ENCODE measurements at regions not wholly inside any gene's neighbourhood (a gene's known extent, or its start where the extent isn't known, plus 50 kb on each side); places are given as distances from the start of the nearest gene placed in this dataset.

- no peak for TF ChIP-seq CTCF (IDR thresholded peaks at IDR 0.05)
- CTCF ChIA-PET, result interaction anchor here (3.0 kb wide), 1 partner anchor 110 kb away, joined by 12 read pairs; no protein-coding TSS in a partner anchor
- H3K36me3 Mint-ChIP-seq (ENCODE audit: low read depth), result no peaks in the 10 kb centered on the region
Observed at GRCh38 chr1:91621907-91622306, 121.3 kb downstream of the CDC7 start.

GRCh38 chr1:91622616-91623015, 122.0 kb downstream of the CDC7 start:
- Mint-ChIP-seq H3K9me3 (no peaks in the 10 kb centered on the region), H3K27me3 (peaks cover 3% of the 10 kb centered on the region), H3K27ac (no peak overlapping the region), H3K36me3 (ENCODE audit: low read depth) (no peaks in the 10 kb centered on the region), H3K4me3 (no peak overlapping the region), H3K4me1 (ENCODE audit: low read depth) (no peaks in the 10 kb centered on the region)
- ChIA-PET CTCF (no interaction called here), POLR2A (no interaction called here)
- intact Hi-C loops (cut with micrococcal nuclease), result no loop called here
- no peak for ATAC-seq
- no peak for DNase-seq
- TF ChIP-seq CTCF (IDR thresholded peaks at IDR 0.05), result no peak

More at GRCh38 chr1:91621907-91622306, 121.3 kb downstream of the CDC7 start:
- H3K27me3 Mint-ChIP-seq, result peaks cover 3% of the 10 kb centered on the region
- ATAC-seq (no peak), DNase-seq (no peak)
- no peaks in the 10 kb centered on the region for H3K4me1 Mint-ChIP-seq (ENCODE audit: low read depth)
- H3K27ac Mint-ChIP-seq, result no peak overlapping the region
- no peak overlapping the region for H3K4me3 Mint-ChIP-seq
- intact Hi-C loops (cut with micrococcal nuclease), result no loop called here
- no peaks in the 10 kb centered on the region for H3K9me3 Mint-ChIP-seq
- POLR2A ChIA-PET, result no interaction called here

- Mint-ChIP-seq H3K4me1 (ENCODE audit: low read depth) (no peaks in the 10 kb centered on the region), H3K4me3 (no peak overlapping the region), H3K9me3 (no peaks in the 10 kb centered on the region), H3K27me3 (peaks cover 3% of the 10 kb centered on the region), H3K36me3 (ENCODE audit: low read depth) (no peaks in the 10 kb centered on the region), H3K27ac (no peak overlapping the region)
- no peak for ATAC-seq
- POLR2A ChIA-PET, result no interaction called here
- DNase-seq, result no peak
- intact Hi-C loops (cut with micrococcal nuclease), result no loop called here
- TF ChIP-seq CTCF (IDR thresholded peaks at IDR 0.05), result no peak
- CTCF ChIA-PET, result no interaction called here
Observed at GRCh38 chr1:91623020-91623419, 122.4 kb downstream of the CDC7 start.

GRCh38 chr1:91624331-91624730, 123.7 kb downstream of the CDC7 start:
- intact Hi-C loops (cut with micrococcal nuclease), result no loop called here
- Mint-ChIP-seq H3K4me1 (ENCODE audit: low read depth) (no peaks in the 10 kb centered on the region), H3K9me3 (no peaks in the 10 kb centered on the region), H3K36me3 (ENCODE audit: low read depth) (no peaks in the 10 kb centered on the region), H3K27ac (no peak overlapping the region), H3K4me3 (no peak overlapping the region), H3K27me3 (peaks cover 3% of the 10 kb centered on the region)
- CTCF ChIA-PET, result no interaction called here
- ATAC-seq (no peak), DNase-seq (no peak)
- no peak for TF ChIP-seq CTCF (IDR thresholded peaks at IDR 0.05)
- POLR2A ChIA-PET, result no interaction called here

Data from activated CD8-positive, alpha-beta T cell treated with anti-CD3 and anti-CD28 coated beads for 36 hours (primary cell).